ENCODE measurements at regions not wholly inside any gene's neighbourhood (a gene's known extent, or its start where the extent isn't known, plus 50 kb on each side); places are given as distances from the start of the nearest gene placed in this dataset.

- no peaks in the 10 kb centered on the region for H3K27me3 ChIP-seq (ENCODE audit: control insufficient read depth, insufficient read depth, low read length)
- ChIA-PET POLR2A (no interaction called here), CTCF (no interaction called here)
- no peak for TF ChIP-seq CTCF (IDR thresholded peaks at IDR 0.05; ENCODE audit: insufficient read depth, low read depth, low read length)
- H3K36me3 ChIP-seq (ENCODE audit: control insufficient read depth, insufficient read depth, low read length): no peaks in the 10 kb centered on the region
- no peak for DNase-seq (ENCODE audit: low read depth)
- H3K4me3 ChIP-seq (ENCODE audit: low read depth, low read length): no peak overlapping the region
Observed at GRCh38 chr11:81072273-81072672, 1631.4 kb upstream of the TENM4 start.

GRCh38 chr11:81071606-81072005 lies 1630.8 kb upstream of the TENM4 start:
- Histone ChIP-seq H3K36me3 (ENCODE audit: control insufficient read depth, insufficient read depth, low read length) (no peaks in the 10 kb centered on the region), H3K4me3 (ENCODE audit: low read depth, low read length) (no peak overlapping the region), H3K27me3 (ENCODE audit: control insufficient read depth, insufficient read depth, low read length) (no peaks in the 10 kb centered on the region)
- ChIA-PET CTCF (no interaction called here), POLR2A (no interaction called here)
- TF ChIP-seq CTCF (IDR thresholded peaks at IDR 0.05; ENCODE audit: insufficient read depth, low read depth, low read length): no peak
- DNase-seq (ENCODE audit: low read depth): no peak

- ChIA-PET CTCF (no interaction called here), POLR2A (no interaction called here)
- no peak for TF ChIP-seq CTCF (IDR thresholded peaks at IDR 0.05; ENCODE audit: insufficient read depth, low read depth, low read length)
- Histone ChIP-seq H3K36me3 (ENCODE audit: control insufficient read depth, insufficient read depth, low read length) (no peaks in the 10 kb centered on the region), H3K4me3 (ENCODE audit: low read depth, low read length) (no peak overlapping the region), H3K27me3 (ENCODE audit: control insufficient read depth, insufficient read depth, low read length) (no peaks in the 10 kb centered on the region)
- no peak for DNase-seq (ENCODE audit: low read depth)
Observed at GRCh38 chr11:81070948-81071347, 1630.1 kb upstream of the TENM4 start.

- Histone ChIP-seq H3K4me3 (ENCODE audit: low read depth, low read length) (no peak overlapping the region), H3K27me3 (ENCODE audit: control insufficient read depth, insufficient read depth, low read length) (no peaks in the 10 kb centered on the region), H3K36me3 (ENCODE audit: control insufficient read depth, insufficient read depth, low read length) (no peaks in the 10 kb centered on the region)
- TF ChIP-seq CTCF (IDR thresholded peaks at IDR 0.05; ENCODE audit: insufficient read depth, low read depth, low read length): no peak
- DNase-seq (ENCODE audit: low read depth): no peak
- ChIA-PET POLR2A (no interaction called here), CTCF (interaction anchor here (0.9 kb wide), 1 partner anchor 11 kb away, joined by 3 read pairs; no protein-coding TSS in a partner anchor)
Observed at GRCh38 chr11:81059356-81059755, 1618.5 kb upstream of the TENM4 start.

DNA sequence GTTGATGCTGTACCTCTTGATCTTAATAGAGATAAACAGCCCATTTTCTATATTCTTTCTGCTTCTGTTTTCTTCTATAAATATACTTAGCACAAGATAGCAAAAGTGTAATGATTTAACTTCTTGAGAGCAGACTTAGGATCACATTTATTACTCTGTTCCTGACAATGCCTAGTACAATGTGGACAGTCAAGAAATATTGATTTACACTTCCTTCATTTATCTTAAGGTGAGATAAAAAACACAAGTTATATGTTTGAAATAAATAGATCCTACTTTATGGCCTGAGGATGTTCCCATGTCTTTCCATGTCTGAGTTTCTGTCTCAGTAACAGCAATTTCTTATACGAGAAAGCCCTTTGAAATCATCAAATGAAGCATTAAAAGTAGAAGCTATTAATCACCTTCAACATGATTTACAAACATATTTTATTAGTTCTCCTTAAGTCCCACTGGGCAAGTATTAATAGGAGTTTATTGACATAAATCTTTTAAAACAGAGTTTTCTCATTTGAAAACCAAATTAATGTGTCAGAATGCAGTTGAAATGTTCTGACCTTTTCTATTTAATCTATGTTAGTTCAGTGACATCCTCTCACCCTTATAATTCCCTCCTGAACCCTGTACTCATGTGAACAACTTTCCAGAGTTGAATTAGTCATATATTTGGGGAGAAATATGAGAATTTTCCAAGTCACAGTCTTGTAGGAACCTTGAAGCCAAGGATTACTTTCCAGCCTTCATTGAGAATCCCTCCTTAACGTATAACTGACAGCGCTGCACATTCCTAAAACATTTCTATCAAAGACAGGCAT lies 1611.7 kb upstream of the TENM4 start:
- Histone ChIP-seq H3K27me3 (ENCODE audit: control insufficient read depth, insufficient read depth, low read length) (no peaks in the 10 kb centered on the region), H3K36me3 (ENCODE audit: control insufficient read depth, insufficient read depth, low read length) (no peaks in the 10 kb centered on the region), H3K4me3 (ENCODE audit: low read depth, low read length) (no peak overlapping the region)
- DNase-seq (ENCODE audit: low read depth): no peak
- CTCF ChIA-PET: no interaction called here
- POLR2A ChIA-PET: no interaction called here
- TF ChIP-seq CTCF (IDR thresholded peaks at IDR 0.05; ENCODE audit: insufficient read depth, low read depth, low read length): no peak
